Transverse colon (tissue), 4 donors: ENCODE measurements at regions not wholly inside any gene's neighbourhood (a gene's known extent, or its start where the extent isn't known, plus 50 kb on each side); places are given as distances from the start of the nearest gene placed in this dataset.

Source experiments
- POLR2AphosphoS5 ChIP-seq, 3 donors: sonication (generic); formaldehyde crosslinking; IDR thresholded peaks; one replicate each; pipeline ENCODE4 v1.6.1; 2016; ENCODE audit warnings: antibody characterized with exemption in 3 of 3
- TF ChIP-seq, protein P1 (sequence below), 5 experiments: fragments of 200-600 bp in 3 of 5; fragments of 450-650 bp in 2 of 5; sonication (generic) in 3 of 5; IDR thresholded peaks; 1 replicate in 2 of 5; 2 replicates in 3 of 5; pipeline ENCODE4 v1.5.1; 2016 to 2017; ENCODE audit warnings: antibody characterized with exemption in 5 of 5, inconsistent platforms in 3 of 5, mild to moderate bottlenecking in 2 of 5, moderate library complexity in 1 of 5

GRCh38 chr16:79298894-79299799, 301.4 kb downstream of the MAF start:
- TF ChIP-seq, protein P1, sequence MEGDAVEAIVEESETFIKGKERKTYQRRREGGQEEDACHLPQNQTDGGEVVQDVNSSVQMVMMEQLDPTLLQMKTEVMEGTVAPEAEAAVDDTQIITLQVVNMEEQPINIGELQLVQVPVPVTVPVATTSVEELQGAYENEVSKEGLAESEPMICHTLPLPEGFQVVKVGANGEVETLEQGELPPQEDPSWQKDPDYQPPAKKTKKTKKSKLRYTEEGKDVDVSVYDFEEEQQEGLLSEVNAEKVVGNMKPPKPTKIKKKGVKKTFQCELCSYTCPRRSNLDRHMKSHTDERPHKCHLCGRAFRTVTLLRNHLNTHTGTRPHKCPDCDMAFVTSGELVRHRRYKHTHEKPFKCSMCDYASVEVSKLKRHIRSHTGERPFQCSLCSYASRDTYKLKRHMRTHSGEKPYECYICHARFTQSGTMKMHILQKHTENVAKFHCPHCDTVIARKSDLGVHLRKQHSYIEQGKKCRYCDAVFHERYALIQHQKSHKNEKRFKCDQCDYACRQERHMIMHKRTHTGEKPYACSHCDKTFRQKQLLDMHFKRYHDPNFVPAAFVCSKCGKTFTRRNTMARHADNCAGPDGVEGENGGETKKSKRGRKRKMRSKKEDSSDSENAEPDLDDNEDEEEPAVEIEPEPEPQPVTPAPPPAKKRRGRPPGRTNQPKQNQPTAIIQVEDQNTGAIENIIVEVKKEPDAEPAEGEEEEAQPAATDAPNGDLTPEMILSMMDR (IDR thresholded peaks at IDR 0.05) = no peak
- TF ChIP-seq POLR2AphosphoS5 (IDR thresholded peaks at IDR 0.05) = no peak
